Tibial nerve (tissue), 4 donors: ENCODE measurements at regions not wholly inside any gene's neighbourhood (a gene's known extent, or its start where the extent isn't known, plus 50 kb on each side); places are given as distances from the start of the nearest gene placed in this dataset.

ENCODE experiments used
- DNase-seq, 2 donors: peaks; one replicate each; pipeline ENCODE4 v3.0.0-alpha.2; 2019; ENCODE audit warnings: low spot score in 2 of 2
- H3K27ac ChIP-seq, 4 donors: fragments of 200-600 bp; sonication (generic) in 3 of 4; one replicate each; pipeline ENCODE4 v1.5.1; 2017 to 2019; ENCODE audit warnings: mild to moderate bottlenecking in 1 of 4
- H3K27me3 ChIP-seq, 2 donors: fragments of 200-600 bp; sonication (generic) in 1 of 2; one replicate each; pipeline versions ENCODE4 v1.5.1 to v1.6.0; 2017 to 2019
- H3K36me3 ChIP-seq, 3 donors: fragments of 200-600 bp; sonication (generic); one replicate each; pipeline ENCODE4 v1.5.1; 2018 to 2019
- H3K4me1 ChIP-seq, 4 donors: fragments of 200-600 bp; sonication (generic) in 3 of 4; one replicate each; pipeline ENCODE4 v1.5.1; 2017 to 2019
- H3K4me3 ChIP-seq, 4 donors: fragments of 200-600 bp; sonication (generic) in 3 of 4; one replicate each; pipeline ENCODE4 v1.5.1; 2017 to 2019; ENCODE audit warnings: mild to moderate bottlenecking in 1 of 4, moderate library complexity in 1 of 4
- H3K9me3 ChIP-seq, 4 donors: fragments of 200-600 bp; sonication (generic) in 3 of 4; one replicate each; pipeline ENCODE4 v1.5.1; 2017 to 2019
- EP300 ChIP-seq, 2 donors: sonication (generic); formaldehyde crosslinking; IDR thresholded peaks; one replicate each; pipeline ENCODE4 v1.6.1; 2017; ENCODE audit warnings: antibody characterized with exemption in 2 of 2, mild to moderate bottlenecking in 1 of 2
- POLR2A ChIP-seq, 2 donors: fragments of 450-650 bp; IDR thresholded peaks; one replicate each; pipeline ENCODE4 v1.6.1; 2017; ENCODE audit warnings: antibody characterized with exemption in 2 of 2, mild to moderate bottlenecking in 2 of 2, moderate library complexity in 2 of 2
- WGBS, 2 donors: methylation state at CpG; one replicate each; pipeline ENCODE4 v1.1.5; 2018; 5-methylcytosine and 5-hydroxymethylcytosine counted together
- TF ChIP-seq, protein P1 (sequence below), 5 experiments: fragments of 200-600 bp in 3 of 5; fragments of 450-650 bp in 2 of 5; sonication (generic) in 3 of 5; IDR thresholded peaks; one replicate each; pipeline ENCODE4 v1.5.1; 2016 to 2019; ENCODE audit warnings: antibody characterized with exemption in 5 of 5, mild to moderate bottlenecking in 3 of 5, moderate library complexity in 2 of 5

DNA sequence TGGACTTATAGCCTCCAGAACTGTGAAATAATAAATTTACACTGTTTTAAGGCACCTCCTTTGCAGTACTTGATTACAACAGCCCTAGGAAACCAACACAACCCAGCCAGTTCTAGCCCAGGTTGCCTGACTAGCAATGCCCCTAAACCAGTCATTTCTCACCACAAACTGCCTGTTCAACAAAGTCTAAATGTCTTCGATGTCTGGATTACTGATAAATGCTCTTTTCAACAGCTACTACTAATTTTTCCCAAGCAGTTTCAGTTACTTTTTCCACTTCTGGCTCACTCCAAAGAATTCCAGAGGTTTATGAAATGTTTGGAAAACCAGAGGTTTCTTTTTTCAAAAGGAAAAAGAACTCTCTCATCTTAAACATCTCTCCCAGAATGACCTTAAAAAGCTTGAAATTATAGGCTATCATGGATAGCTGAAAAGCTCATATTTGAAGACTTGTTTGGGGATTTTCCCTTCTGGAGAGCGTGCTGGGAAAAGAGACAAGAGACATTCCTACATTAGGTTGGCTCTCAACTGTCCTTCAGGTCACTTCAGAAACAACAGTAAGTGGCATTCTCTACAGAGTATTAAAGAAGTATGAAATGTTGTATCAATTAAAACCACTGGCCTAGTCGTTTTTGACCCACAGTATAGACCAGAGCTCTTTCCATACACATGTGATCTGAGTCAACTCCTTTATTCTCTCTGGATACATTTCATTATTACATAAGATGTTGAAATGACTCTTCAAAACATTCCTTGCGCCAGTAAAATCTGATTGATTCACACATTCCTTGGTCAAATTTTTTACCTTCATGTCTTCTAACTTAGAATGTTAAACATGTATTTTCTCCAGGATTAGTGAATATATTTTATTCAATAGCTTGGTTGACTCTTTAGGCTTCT lies 265.9 kb downstream of the COL12A1 start:
- Histone ChIP-seq H3K27ac (no peak overlapping the region), H3K9me3 (no peaks in the 10 kb centered on the region), H3K4me1 (no peaks in the 10 kb centered on the region), H3K36me3 (no peaks in the 10 kb centered on the region), H3K27me3 (no peaks in the 10 kb centered on the region), H3K4me3 (no peak overlapping the region)
- no peak for DNase-seq
- 69 to 75% methylated on average over 4 of the region's 4 CpGs for WGBS, 2 donors
- TF ChIP-seq, protein P1, sequence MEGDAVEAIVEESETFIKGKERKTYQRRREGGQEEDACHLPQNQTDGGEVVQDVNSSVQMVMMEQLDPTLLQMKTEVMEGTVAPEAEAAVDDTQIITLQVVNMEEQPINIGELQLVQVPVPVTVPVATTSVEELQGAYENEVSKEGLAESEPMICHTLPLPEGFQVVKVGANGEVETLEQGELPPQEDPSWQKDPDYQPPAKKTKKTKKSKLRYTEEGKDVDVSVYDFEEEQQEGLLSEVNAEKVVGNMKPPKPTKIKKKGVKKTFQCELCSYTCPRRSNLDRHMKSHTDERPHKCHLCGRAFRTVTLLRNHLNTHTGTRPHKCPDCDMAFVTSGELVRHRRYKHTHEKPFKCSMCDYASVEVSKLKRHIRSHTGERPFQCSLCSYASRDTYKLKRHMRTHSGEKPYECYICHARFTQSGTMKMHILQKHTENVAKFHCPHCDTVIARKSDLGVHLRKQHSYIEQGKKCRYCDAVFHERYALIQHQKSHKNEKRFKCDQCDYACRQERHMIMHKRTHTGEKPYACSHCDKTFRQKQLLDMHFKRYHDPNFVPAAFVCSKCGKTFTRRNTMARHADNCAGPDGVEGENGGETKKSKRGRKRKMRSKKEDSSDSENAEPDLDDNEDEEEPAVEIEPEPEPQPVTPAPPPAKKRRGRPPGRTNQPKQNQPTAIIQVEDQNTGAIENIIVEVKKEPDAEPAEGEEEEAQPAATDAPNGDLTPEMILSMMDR (IDR thresholded peaks at IDR 0.05), result no peak
- TF ChIP-seq POLR2A (IDR thresholded peaks at IDR 0.05) (no peak), EP300 (IDR thresholded peaks at IDR 0.05) (no peak)

DNA sequence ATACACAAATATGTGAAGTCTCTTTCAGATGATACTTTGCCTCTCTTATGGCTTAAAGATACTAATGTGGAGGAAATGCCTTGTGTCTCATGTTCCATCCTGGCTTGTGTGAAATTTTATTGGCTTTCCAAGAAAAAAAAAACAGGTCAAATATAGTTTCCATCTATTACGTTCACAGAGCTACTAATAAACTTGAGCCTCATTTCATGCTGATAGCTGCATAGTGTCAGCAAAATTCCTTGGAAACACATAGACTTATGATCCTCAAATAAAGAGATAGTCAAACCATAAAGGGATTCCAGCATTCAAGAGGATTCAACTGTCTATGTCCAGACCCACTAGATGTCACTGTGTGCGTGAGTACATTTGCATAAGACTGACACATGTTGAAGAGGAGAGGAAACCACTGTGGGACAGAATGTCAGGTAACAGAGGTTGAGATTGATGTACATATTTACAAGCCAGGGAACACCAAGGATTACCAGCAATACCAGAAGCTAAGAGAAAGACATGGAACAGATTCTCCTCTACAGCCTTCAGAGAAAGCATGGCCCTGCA lies 266.6 kb downstream of the COL12A1 start:
- no peak for DNase-seq
- Histone ChIP-seq H3K27me3 (no peaks in the 10 kb centered on the region), H3K4me1 (no peaks in the 10 kb centered on the region), H3K36me3 (no peaks in the 10 kb centered on the region), H3K4me3 (no peak overlapping the region), H3K9me3 (no peaks in the 10 kb centered on the region), H3K27ac (no peak overlapping the region)
- TF ChIP-seq POLR2A (IDR thresholded peaks at IDR 0.05) (no peak), EP300 (IDR thresholded peaks at IDR 0.05) (no peak)
- TF ChIP-seq, protein P1 (IDR thresholded peaks at IDR 0.05), result no peak
- 62 to 67% methylated on average over 2 of the region's 2 CpGs for WGBS, 2 donors

DNA sequence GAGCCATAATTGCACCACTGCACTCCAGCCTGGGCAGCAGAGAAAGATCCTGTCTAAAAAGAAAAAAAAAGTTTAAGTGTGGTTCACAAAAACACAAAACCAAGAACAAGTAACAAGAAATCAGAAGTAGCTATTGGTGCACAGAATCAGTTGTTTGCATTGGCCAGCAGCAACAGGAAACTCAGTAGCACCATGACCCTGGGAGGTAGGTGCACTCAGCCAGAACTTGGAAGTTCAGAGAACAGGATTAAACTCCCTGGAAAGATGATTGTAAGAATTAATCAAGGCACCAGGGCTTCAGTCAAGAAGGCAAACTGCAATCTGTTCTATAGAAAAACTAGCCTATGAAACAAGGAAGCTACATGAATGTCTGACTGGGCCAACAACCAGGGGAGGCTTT lies 267.9 kb downstream of the COL12A1 start:
- H3K4me1 ChIP-seq, result no peaks in the 10 kb centered on the region
- no peaks in the 10 kb centered on the region for H3K27me3 ChIP-seq
- no peak for DNase-seq
- TF ChIP-seq, protein P1 (IDR thresholded peaks at IDR 0.05), result no peak
- no peak for TF ChIP-seq EP300 (IDR thresholded peaks at IDR 0.05)
- no peak for TF ChIP-seq POLR2A (IDR thresholded peaks at IDR 0.05)
- no peak overlapping the region for H3K27ac ChIP-seq
- H3K36me3 ChIP-seq, result no peaks in the 10 kb centered on the region
- H3K4me3 ChIP-seq, result no peak overlapping the region
- no peaks in the 10 kb centered on the region for H3K9me3 ChIP-seq

DNA sequence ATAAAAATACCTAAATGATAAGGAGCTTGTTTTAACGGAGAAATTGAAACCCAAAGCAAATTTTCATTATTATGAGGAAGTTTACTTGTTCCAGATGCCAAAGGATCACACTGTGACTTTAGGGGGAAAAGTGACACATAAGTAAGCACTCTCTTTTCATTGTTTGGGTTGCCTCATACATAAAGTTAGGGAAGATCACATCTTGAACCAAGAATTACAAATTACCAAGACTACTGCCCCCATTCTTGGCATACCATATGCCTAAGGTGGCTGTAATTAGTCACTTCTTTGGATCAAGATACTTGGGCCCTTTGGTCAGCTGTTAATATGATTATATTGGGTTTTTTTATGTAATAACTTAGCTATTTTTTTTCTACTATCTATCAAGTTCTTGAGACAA lies 269.0 kb downstream of the COL12A1 start:
- Histone ChIP-seq H3K36me3 (no peaks in the 10 kb centered on the region), H3K27ac (no peak overlapping the region), H3K27me3 (no peaks in the 10 kb centered on the region), H3K4me3 (no peak overlapping the region), H3K9me3 (no peaks in the 10 kb centered on the region), H3K4me1 (peaks cover 0 to 5% (median under 1%) of the 10 kb centered on the region in 4 donors)
- no peak for DNase-seq
- 53 to 74% methylated on average over 1 of the region's 1 CpG for WGBS, 2 donors
- TF ChIP-seq EP300 (IDR thresholded peaks at IDR 0.05) (no peak), POLR2A (IDR thresholded peaks at IDR 0.05) (no peak)
- TF ChIP-seq, protein P1 (IDR thresholded peaks at IDR 0.05), result no peak

DNA sequence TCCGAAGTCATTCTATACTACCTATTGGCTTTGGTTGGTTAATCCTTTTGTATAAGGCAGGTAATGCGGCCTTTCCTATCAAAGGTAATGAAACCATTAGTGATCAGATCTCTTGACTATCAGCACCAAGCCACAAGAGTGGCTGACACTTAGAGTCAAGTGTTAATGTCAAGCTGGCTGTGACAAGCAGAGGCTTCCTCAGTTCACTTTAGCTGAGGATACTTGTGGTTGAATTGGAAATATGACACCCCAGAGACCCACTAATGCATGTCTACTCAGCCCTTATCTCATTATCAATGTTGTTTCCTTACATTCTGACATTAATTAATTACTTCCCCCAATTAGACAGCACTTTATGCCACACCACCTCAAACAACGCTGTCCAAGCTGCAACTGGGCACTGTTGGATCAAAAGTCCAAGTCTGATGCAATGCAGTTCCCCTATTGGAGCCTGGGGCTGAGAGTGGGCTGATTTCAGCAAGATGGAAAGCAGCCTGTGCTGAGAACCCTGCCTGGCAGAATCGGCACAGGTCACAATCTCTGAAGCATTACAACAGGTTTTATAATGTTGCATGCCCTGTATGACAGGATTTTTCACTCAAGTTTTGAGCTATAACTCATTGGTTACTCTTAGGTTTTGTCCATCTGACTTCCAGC lies 273.5 kb downstream of the COL12A1 start:
- Histone ChIP-seq H3K4me1 (peaks cover 0 to 5% (median 2%) of the 10 kb centered on the region in 4 donors), H3K27me3 (no peaks in the 10 kb centered on the region), H3K36me3 (no peaks in the 10 kb centered on the region), H3K4me3 (no peak overlapping the region), H3K27ac (peak overlapping the region in 1 of 4 donors; percentile 48), H3K9me3 (no peaks in the 10 kb centered on the region)
- no peak for DNase-seq
- no peak for TF ChIP-seq EP300 (IDR thresholded peaks at IDR 0.05)
- TF ChIP-seq POLR2A (IDR thresholded peaks at IDR 0.05), result no peak
- TF ChIP-seq, protein P1 (IDR thresholded peaks at IDR 0.05), result no peak
- WGBS, 2 donors, result 79 to 80% methylated on average over 4 of the region's 4 CpGs
